Myocyte (in vitro differentiated cells): ENCODE measurements at regions not wholly inside any gene's neighbourhood (a gene's known extent, or its start where the extent isn't known, plus 50 kb on each side); places are given as distances from the start of the nearest gene placed in this dataset.

ENCODE experiments used
- DNase-seq: peaks from one replicate; pipeline ENCODE4 v3.0.0-alpha.2; 2012; ENCODE audit warnings: low read depth

- DNase-seq: no peak
Measured at GRCh38 chr12:97005174-97005573, 98.1 kb downstream of the NEDD1 start.

GRCh38 chr12:97005646-97006045 lies 98.6 kb downstream of the NEDD1 start:
- no peak for DNase-seq

- DNase-seq: no peak
Measured at GRCh38 chr12:97006585-97006984, 99.5 kb downstream of the NEDD1 start.

- no peak for DNase-seq
Measured at GRCh38 chr12:97016163-97016562, 109.1 kb downstream of the NEDD1 start.

- no peak for DNase-seq
Measured at GRCh38 chr12:97017213-97017612, 110.2 kb downstream of the NEDD1 start.

- no peak for DNase-seq
Measured at GRCh38 chr12:97022536-97023230, 115.6 kb downstream of the NEDD1 start.

GRCh38 chr12:97024393-97024792 lies 117.3 kb downstream of the NEDD1 start:
- DNase-seq: no peak

- no peak for DNase-seq
Measured at GRCh38 chr12:97026901-97027300, 119.8 kb downstream of the NEDD1 start.

- DNase-seq: no peak
Measured at GRCh38 chr12:97027482-97027881, 120.4 kb downstream of the NEDD1 start.

GRCh38 chr12:97038131-97038530 lies 131.1 kb downstream of the NEDD1 start:
- no peak for DNase-seq

- DNase-seq: no peak
Measured at GRCh38 chr12:97038834-97039233, 131.8 kb downstream of the NEDD1 start.

- no peak for DNase-seq
Measured at GRCh38 chr12:97046901-97047300, 139.8 kb downstream of the NEDD1 start.

GRCh38 chr12:97047361-97047760 lies 140.3 kb downstream of the NEDD1 start:
- no peak for DNase-seq

GRCh38 chr12:97048421-97049035 lies 141.5 kb downstream of the NEDD1 start:
- DNase-seq: no peak

GRCh38 chr12:97050509-97050908 lies 143.5 kb downstream of the NEDD1 start:
- no peak for DNase-seq

- DNase-seq: no peak
Measured at GRCh38 chr12:97051341-97051740, 144.3 kb downstream of the NEDD1 start.

GRCh38 chr12:97061171-97061570 lies 154.1 kb downstream of the NEDD1 start:
- DNase-seq: no peak

- DNase-seq: no peak
Measured at GRCh38 chr12:97063292-97063935, 156.4 kb downstream of the NEDD1 start.

GRCh38 chr12:97075161-97075933 lies 168.3 kb downstream of the NEDD1 start:
- no peak for DNase-seq

- DNase-seq: no peak
Measured at GRCh38 chr12:97075934-97076630, 169.0 kb downstream of the NEDD1 start.

GRCh38 chr12:97076912-97077311 lies 169.9 kb downstream of the NEDD1 start:
- peak; percentile 21 for DNase-seq
